Fibroblast of lung (primary cell): ENCODE measurements at regions not wholly inside any gene's neighbourhood (a gene's known extent, or its start where the extent isn't known, plus 50 kb on each side); places are given as distances from the start of the nearest gene placed in this dataset.

Experiments
- EZH2 ChIP-seq: IDR thresholded peaks from 2 replicates; pipeline ENCODE4 v1.5.1; 2012; ENCODE audit warnings: low read length, control low read depth, mild to moderate bottlenecking; ENCODE audit errors: missing control alignments
- TF ChIP-seq, protein P1 (sequence below), 2 donors: IDR thresholded peaks in 1 of 2; conservative IDR thresholded peaks in 1 of 2; 1 replicate in 1 of 2; 2 replicates in 1 of 2; pipeline ENCODE4 v1.5.1; 2011 to 2012; ENCODE audit warnings: low read length in 2 of 2, control low read depth in 1 of 2, inconsistent platforms in 1 of 2, low read depth in 1 of 2, mild to moderate bottlenecking in 1 of 2

DNA sequence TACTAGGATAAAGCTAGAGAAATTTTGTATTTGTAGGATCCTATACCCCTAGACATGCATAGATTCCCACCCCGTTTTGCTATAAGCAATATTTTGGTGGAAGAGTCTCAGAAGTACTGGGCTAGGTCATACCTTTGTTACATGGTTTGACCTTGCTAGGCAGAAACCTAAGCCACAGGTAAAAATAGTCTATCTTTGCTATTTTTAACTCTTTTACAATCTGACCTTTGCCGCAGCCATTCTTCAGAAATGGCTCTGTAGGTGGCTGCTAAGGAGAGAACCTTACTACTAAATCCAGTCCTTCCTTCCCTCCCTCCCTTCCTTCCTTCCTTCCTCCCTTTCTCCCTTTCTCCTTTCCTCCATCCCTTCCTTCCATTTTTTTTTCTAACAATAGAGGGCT lies 242.9 kb upstream of the SEL1L start:
- TF ChIP-seq, protein P1, sequence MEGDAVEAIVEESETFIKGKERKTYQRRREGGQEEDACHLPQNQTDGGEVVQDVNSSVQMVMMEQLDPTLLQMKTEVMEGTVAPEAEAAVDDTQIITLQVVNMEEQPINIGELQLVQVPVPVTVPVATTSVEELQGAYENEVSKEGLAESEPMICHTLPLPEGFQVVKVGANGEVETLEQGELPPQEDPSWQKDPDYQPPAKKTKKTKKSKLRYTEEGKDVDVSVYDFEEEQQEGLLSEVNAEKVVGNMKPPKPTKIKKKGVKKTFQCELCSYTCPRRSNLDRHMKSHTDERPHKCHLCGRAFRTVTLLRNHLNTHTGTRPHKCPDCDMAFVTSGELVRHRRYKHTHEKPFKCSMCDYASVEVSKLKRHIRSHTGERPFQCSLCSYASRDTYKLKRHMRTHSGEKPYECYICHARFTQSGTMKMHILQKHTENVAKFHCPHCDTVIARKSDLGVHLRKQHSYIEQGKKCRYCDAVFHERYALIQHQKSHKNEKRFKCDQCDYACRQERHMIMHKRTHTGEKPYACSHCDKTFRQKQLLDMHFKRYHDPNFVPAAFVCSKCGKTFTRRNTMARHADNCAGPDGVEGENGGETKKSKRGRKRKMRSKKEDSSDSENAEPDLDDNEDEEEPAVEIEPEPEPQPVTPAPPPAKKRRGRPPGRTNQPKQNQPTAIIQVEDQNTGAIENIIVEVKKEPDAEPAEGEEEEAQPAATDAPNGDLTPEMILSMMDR (conservative IDR thresholded peaks at IDR 0.05 in 1 of 2, IDR thresholded peaks at IDR 0.05 in 1 of 2; ENCODE audit: low read depth in 1 of 2, low read length in 2 of 2) = no peak
- no peak for TF ChIP-seq EZH2
